ENCODE measurements at regions not wholly inside any gene's neighbourhood (a gene's known extent, or its start where the extent isn't known, plus 50 kb on each side); places are given as distances from the start of the nearest gene placed in this dataset.

GRCh38 chr7:41795276-41795833, 92.5 kb upstream of the INHBA start:
- TF ChIP-seq POLR2AphosphoS5 (IDR thresholded peaks at IDR 0.05), result no peak
- no peak for TF ChIP-seq CTCF (IDR thresholded peaks at IDR 0.05)
- TF ChIP-seq EP300 (IDR thresholded peaks at IDR 0.05), result no peak
- no peak for TF ChIP-seq POLR2A (IDR thresholded peaks at IDR 0.05)

Data from gastroesophageal sphincter (tissue), 3 donors.